Activated CD8-positive, alpha-beta memory T cell treated with anti-CD3 and anti-CD28 coated beads for 4 hours (primary cell): ENCODE measurements at regions not wholly inside any gene's neighbourhood (a gene's known extent, or its start where the extent isn't known, plus 50 kb on each side); places are given as distances from the start of the nearest gene placed in this dataset.

Experiments
- DNase-seq, 2 donors: peaks; one replicate each; pipeline ENCODE4 v3.0.0-alpha.2; 2020; ENCODE audit warnings: low read depth in 2 of 2

GRCh38 chr1:208513799-208514198 lies 269.6 kb upstream of the PLXNA2 start:
- DNase-seq = no peak

- no peak for DNase-seq
Observed at GRCh38 chr1:208515129-208515528, 270.9 kb upstream of the PLXNA2 start.

DNA sequence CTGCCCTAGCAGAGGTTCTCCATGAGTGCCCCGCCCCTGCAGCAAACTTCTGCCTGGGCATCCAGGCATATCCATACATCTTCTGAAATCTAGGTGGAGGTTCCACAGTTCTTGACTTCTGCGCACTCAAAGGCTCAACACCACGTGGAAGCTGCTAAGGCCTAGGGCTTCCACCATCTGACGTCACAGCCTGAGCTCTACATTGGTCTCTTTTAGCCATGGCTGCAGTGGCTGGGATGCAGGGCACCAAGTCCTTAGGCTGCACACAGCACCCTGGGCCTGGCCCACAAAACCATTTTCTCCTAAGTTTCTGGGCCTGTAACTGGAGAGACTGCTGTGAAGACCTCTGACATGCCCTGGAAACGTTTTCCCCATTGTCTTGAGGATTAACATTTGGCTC lies 272.6 kb upstream of the PLXNA2 start:
- no peak for DNase-seq

- DNase-seq = no peak
Observed at GRCh38 chr1:208520438-208521099, 276.4 kb upstream of the PLXNA2 start.

GRCh38 chr1:208521534-208521933 lies 277.4 kb upstream of the PLXNA2 start:
- no peak for DNase-seq

GRCh38 chr1:208523007-208523406 lies 278.8 kb upstream of the PLXNA2 start:
- DNase-seq = no peak

GRCh38 chr1:208524376-208524775 lies 280.2 kb upstream of the PLXNA2 start:
- DNase-seq = no peak

- no peak for DNase-seq
Observed at GRCh38 chr1:208524925-208525324, 280.7 kb upstream of the PLXNA2 start.

- DNase-seq = no peak
Observed at GRCh38 chr1:208525417-208525816, 281.2 kb upstream of the PLXNA2 start.

DNA sequence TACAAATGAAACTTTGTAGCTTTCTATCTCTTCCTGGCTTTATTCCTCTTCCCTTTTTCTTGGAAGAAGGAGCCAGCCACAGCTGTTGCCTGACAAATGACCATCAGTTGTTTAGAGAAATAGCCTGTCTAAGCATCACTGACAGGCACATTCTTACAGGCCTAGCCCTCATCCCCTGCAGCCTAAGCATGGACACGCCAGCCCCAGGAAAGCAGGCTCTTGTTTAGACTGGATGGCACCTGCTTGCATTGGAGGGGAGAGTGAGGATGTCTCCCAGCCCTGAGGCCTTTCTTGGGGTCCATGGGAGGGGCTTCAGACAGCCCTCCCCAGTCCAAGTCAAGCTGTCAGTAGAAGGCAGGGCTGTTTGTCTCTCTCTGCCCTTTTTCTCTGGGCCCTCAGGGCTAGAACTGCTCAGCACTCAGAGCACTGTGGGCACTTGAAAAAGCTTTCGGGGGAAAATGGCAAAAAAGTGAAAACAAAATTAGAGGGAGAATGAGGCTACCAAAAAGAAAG lies 282.5 kb upstream of the PLXNA2 start:
- DNase-seq = no peak

GRCh38 chr1:208527156-208527555 lies 283.0 kb upstream of the PLXNA2 start:
- no peak for DNase-seq

- DNase-seq = no peak
Observed at GRCh38 chr1:208528578-208529240, 284.5 kb upstream of the PLXNA2 start.

GRCh38 chr1:208531003-208531750 lies 287.0 kb upstream of the PLXNA2 start:
- no peak for DNase-seq

DNA sequence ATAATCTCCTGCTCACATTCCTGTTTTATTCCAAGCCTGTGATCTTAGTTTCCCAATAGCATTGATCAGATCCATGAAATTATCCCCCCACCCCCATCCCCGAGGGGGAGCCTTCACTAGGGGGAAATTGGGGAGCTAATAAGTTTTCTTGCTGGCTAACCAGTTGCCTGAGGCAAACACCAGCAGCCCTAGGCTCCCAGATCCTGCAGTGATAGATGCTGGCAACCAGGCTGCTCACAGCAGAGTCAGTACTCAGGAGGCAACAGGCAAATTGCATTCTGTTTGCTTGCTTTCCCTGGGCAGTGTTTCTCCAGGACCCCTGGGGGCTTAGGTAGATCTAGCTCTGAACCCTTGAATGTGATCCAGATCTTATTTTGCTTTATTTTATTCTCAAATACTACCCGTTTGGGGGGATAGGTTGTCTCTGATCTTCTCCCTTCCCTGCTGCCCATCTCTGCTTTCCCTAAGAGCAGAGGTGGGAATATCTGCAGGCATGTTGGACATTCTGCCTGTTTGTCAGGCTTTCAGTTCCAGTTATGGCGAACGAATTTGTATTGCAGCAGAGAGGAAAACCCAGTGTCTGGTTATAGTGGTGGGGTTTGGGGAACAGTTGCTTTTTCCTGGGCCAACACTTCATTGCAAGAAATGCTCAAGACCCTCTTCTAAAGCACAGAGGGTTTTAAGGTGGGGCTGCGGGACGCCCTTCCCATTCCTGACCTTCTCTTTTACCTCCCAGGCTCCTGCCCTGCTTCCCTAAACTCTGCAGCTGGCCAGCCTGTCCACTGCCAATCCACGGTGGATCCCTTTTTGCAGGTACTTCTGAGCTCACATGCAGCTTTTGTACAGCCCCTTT lies 289.8 kb upstream of the PLXNA2 start:
- DNase-seq = no peak

DNA sequence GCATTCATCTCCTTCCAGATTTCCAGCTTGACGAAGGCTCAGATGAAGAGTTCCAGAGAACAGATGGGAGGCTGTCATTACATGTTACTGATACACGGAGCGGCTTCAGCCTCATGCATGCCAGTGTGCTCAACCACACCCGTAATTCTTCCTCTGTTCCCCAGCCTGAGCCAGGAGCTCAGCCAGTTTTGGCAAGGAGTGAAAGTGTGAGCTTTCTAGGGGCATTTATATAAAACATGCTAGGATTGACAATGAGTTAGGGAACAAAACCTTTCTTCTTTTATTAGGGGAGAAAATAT lies 290.4 kb upstream of the PLXNA2 start:
- DNase-seq = no peak

DNA sequence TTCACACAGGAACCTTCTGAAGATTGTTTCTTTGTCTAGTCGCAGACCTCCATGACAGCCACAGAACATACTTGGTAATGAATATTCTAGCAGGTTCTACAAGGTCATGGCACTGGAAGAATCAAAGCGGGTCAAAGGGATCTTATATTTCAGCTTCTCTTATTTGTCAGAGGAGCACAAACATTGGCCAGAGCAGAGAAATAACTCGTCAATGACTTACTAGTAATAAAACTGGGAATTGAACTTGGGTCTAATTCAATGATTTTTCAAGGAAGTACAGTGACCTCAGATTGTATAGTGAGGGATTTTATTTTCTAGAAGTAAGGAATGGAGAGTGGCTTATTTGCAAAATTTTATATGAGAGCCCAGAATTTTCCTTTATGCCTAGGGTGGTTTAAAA lies 290.8 kb upstream of the PLXNA2 start:
- no peak for DNase-seq

- no peak for DNase-seq
Observed at GRCh38 chr1:208535511-208535910, 291.3 kb upstream of the PLXNA2 start.

DNA sequence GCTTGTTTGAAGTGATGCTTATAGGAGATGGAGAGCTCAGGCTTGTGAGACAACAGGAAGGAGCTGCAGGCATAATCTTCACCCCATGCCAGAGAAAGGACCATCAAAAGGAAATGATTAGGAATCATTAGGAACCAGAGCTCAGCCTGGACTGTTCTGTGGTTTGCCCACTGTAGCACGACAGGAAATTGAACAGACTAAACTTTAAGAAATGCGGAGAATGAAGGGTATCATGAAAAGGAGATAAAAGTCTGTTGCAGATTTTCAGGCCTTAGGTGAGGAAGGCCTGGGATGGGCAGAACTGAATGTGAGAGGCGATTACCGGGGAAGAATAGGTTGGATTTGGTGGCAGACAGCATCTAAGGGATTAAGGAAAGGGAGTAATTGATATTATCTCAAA lies 292.0 kb upstream of the PLXNA2 start:
- DNase-seq = no peak

DNA sequence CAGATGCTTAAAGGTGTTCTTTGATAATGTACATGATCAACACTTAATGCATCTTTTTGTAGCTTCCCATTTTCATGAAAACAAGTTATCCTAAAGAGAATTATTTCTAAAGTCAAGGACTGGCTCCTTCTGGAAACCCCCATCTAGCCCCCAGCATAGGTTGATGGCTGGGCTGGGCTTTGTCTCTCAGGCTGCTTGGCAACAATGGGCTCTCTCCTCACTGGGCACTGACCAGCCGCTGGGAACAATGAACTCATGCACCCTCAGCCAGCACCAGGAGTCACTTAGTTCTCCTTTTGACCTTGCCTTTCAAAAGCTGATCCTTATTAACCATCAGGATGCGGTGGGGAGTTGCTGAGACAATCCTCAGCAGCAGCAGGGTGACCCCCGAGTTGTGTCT lies 293.0 kb upstream of the PLXNA2 start:
- DNase-seq = no peak

DNA sequence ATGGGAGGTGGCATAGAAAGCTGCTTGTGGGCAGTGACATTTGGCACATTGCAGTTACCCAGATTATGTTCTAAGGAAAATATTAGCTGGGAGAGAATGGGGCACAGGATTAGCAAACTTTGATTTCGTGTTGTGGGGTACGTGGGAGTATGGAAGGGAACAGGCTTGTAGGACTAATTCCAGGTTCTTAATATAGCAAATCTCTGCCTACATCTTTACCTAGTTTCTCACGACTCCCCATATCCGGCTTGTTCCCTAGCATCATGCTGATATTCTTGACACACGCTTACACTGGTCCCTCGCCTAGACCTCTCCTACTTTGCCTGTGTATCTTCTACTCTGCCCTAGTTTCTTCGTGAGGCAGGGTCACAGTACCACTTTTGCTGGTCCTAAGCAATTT lies 293.9 kb upstream of the PLXNA2 start:
- no peak for DNase-seq

- DNase-seq = no peak
Observed at GRCh38 chr1:208538587-208538986, 294.4 kb upstream of the PLXNA2 start.

- DNase-seq = no peak
Observed at GRCh38 chr1:208540724-208541123, 296.5 kb upstream of the PLXNA2 start.
